Panc1 (cell line): ENCODE measurements at regions not wholly inside any gene's neighbourhood (a gene's known extent, or its start where the extent isn't known, plus 50 kb on each side); places are given as distances from the start of the nearest gene placed in this dataset.

ENCODE experiments used
- ATAC-seq: fragments of 200-7000 bp; cut with Tn5 transposase; 2 replicates; pipeline ENCODE4 v1.9.1; 2020; ENCODE audit warnings: mild to moderate bottlenecking, moderate library complexity
- BruUV-seq: library from RNA; stranded (reverse); fragments of 400-500 nt; replicated peaks from 2 replicates; lab custom pipeline; 2021; lab: Mats Ljungman, UMichigan
- CTCF ChIA-PET: fragments of 300-600 bp; sonication (Branson Sonifier 250); formaldehyde crosslinking; loops from one replicate; lab custom pipeline; 2022; ENCODE audit warnings: antibody characterized with exemption; lab: Charles Lee
- POLR2A ChIA-PET: fragments of 300-600 bp; sonication (Branson Sonifier 250); formaldehyde crosslinking; loops from one replicate; lab custom pipeline; 2022; ENCODE audit warnings: antibody characterized with exemption; lab: Charles Lee
- DNase-seq: peaks from one replicate; pipeline ENCODE4 v3.0.0-alpha.2; 2010; ENCODE audit warnings: low read depth, low spot score
- H3K27ac ChIP-seq: 2 replicates; pipeline ENCODE4 v1.5.1; 2011; ENCODE audit warnings: mild to moderate bottlenecking, low read length, inconsistent platforms
- H3K27me3 ChIP-seq: fragments of 200-500 bp; sonication (Bioruptor generic); 2 replicates; pipeline ENCODE4 v1.6.0; 2014; ENCODE audit warnings: low read length, inconsistent platforms; ENCODE audit not compliant: control insufficient read depth, insufficient read depth
- H3K36me3 ChIP-seq: fragments of 200-500 bp; sonication (Bioruptor generic); 2 replicates; pipeline ENCODE4 v1.5.1; 2014; ENCODE audit warnings: inconsistent platforms, mild to moderate bottlenecking, low read length, moderate library complexity; ENCODE audit not compliant: control insufficient read depth, insufficient read depth
- H3K4me1 ChIP-seq: 2 replicates; pipeline ENCODE4 v1.5.1; 2011; ENCODE audit warnings: inconsistent platforms, mild to moderate bottlenecking, low read length, moderate library complexity; ENCODE audit not compliant: control insufficient read depth, insufficient read depth
- H3K4me3 ChIP-seq, 2 experiments: 2 replicates each; pipeline ENCODE4 v1.5.1; 2011 to 2012; ENCODE audit warnings: low read depth in 2 of 2, low read length in 2 of 2, mild to moderate bottlenecking in 2 of 2, inconsistent platforms in 1 of 2, moderate library complexity in 1 of 2
- H3K9me3 ChIP-seq: fragments of 200-500 bp; sonication (Bioruptor generic); 2 replicates; pipeline ENCODE4 v1.5.1; 2014; ENCODE audit warnings: low read depth, mild to moderate bottlenecking, inconsistent platforms, low read length, moderate library complexity; ENCODE audit not compliant: control insufficient read depth, insufficient read depth
- POLR2AphosphoS5 ChIP-seq: IDR thresholded peaks from 2 replicates; pipeline ENCODE4 v1.6.1; 2012; ENCODE audit warnings: mild to moderate bottlenecking, low read depth, low read length, moderate library complexity
- SIN3A ChIP-seq: IDR thresholded peaks from 2 replicates; pipeline ENCODE4 v1.6.1; 2012; ENCODE audit warnings: low read depth, mild to moderate bottlenecking, low read length, moderate library complexity, borderline replicate concordance; ENCODE audit not compliant: insufficient read depth
- TCF7L2 ChIP-seq: IDR thresholded peaks from 2 replicates; pipeline ENCODE4 v1.6.1; 2011; ENCODE audit warnings: mild to moderate bottlenecking, low read depth, low read length, inconsistent platforms
- in situ Hi-C: cut with HindIII; loops from 2 replicates; pipeline ENCODE4 v1.10.0; 2016; ENCODE audit warnings: low sequenced_read_pairs, low pct_unique_long_range_greater_than_20kb
- intact Hi-C: fragments of 100-400 bp; cut with micrococcal nuclease; formaldehyde crosslinking; loops from one replicate; pipeline ENCODE4 v1.10.0; 2022; ENCODE audit not compliant: unreplicated experiment
- TF ChIP-seq, protein P1 (sequence below): fragments of 450-650 bp; IDR thresholded peaks from 2 replicates; pipeline ENCODE4 v1.5.1; 2017; ENCODE audit warnings: mild to moderate bottlenecking
- TF ChIP-seq, protein P2 (sequence below), 2 experiments: IDR thresholded peaks; 2 replicates each; pipeline ENCODE4 v1.6.1; 2011 to 2012; ENCODE audit warnings: low read depth in 2 of 2, control low read depth in 1 of 2, low read length in 1 of 2, mild to moderate bottlenecking in 1 of 2, moderate library complexity in 1 of 2; ENCODE audit not compliant: insufficient read depth in 1 of 2

DNA sequence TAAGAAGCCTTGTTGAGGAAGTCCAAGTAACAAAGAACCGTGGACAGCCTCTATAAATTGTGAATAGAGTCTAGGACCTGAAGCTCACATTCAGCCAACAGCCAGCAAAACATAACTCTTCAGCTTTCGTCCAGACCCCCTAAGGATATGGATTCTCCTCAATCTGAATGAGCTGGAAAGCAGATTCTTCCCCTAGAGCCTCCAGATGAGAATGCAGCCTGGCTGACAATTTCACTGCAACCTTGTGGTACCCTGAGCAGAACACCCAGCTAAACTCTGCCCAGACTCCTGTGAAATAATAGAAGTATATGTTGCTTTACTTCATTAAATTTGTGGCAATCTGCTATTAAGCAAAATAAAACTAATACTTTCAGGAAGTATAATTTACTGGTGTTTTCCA is 483.5 kb upstream of the SLC8A1 start:
- no peaks in the 10 kb centered on the region for H3K27me3 ChIP-seq
- no peaks in the 10 kb centered on the region for H3K9me3 ChIP-seq
- no peak for DNase-seq
- no TSS peak for BruUV-seq
- in situ Hi-C loops (no loop called here), intact Hi-C loops (no loop called here)
- CTCF ChIA-PET = no interaction called here
- ATAC-seq = no peak
- POLR2A ChIA-PET = no interaction called here
- no peaks in the 10 kb centered on the region for H3K36me3 ChIP-seq
- no peak overlapping the region for H3K27ac ChIP-seq
- no peak for TF ChIP-seq SIN3A
- TF ChIP-seq, protein P1, sequence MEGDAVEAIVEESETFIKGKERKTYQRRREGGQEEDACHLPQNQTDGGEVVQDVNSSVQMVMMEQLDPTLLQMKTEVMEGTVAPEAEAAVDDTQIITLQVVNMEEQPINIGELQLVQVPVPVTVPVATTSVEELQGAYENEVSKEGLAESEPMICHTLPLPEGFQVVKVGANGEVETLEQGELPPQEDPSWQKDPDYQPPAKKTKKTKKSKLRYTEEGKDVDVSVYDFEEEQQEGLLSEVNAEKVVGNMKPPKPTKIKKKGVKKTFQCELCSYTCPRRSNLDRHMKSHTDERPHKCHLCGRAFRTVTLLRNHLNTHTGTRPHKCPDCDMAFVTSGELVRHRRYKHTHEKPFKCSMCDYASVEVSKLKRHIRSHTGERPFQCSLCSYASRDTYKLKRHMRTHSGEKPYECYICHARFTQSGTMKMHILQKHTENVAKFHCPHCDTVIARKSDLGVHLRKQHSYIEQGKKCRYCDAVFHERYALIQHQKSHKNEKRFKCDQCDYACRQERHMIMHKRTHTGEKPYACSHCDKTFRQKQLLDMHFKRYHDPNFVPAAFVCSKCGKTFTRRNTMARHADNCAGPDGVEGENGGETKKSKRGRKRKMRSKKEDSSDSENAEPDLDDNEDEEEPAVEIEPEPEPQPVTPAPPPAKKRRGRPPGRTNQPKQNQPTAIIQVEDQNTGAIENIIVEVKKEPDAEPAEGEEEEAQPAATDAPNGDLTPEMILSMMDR = no peak
- no peak for TF ChIP-seq TCF7L2
- TF ChIP-seq, protein P2, sequence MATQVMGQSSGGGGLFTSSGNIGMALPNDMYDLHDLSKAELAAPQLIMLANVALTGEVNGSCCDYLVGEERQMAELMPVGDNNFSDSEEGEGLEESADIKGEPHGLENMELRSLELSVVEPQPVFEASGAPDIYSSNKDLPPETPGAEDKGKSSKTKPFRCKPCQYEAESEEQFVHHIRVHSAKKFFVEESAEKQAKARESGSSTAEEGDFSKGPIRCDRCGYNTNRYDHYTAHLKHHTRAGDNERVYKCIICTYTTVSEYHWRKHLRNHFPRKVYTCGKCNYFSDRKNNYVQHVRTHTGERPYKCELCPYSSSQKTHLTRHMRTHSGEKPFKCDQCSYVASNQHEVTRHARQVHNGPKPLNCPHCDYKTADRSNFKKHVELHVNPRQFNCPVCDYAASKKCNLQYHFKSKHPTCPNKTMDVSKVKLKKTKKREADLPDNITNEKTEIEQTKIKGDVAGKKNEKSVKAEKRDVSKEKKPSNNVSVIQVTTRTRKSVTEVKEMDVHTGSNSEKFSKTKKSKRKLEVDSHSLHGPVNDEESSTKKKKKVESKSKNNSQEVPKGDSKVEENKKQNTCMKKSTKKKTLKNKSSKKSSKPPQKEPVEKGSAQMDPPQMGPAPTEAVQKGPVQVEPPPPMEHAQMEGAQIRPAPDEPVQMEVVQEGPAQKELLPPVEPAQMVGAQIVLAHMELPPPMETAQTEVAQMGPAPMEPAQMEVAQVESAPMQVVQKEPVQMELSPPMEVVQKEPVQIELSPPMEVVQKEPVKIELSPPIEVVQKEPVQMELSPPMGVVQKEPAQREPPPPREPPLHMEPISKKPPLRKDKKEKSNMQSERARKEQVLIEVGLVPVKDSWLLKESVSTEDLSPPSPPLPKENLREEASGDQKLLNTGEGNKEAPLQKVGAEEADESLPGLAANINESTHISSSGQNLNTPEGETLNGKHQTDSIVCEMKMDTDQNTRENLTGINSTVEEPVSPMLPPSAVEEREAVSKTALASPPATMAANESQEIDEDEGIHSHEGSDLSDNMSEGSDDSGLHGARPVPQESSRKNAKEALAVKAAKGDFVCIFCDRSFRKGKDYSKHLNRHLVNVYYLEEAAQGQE (IDR thresholded peaks at IDR 0.05; ENCODE audit: insufficient read depth in 1 of 2, low read depth in 2 of 2, low read length in 1 of 2) = no peak
- no peak for TF ChIP-seq POLR2AphosphoS5
- H3K4me3 ChIP-seq = no peak overlapping the region
- no peaks in the 10 kb centered on the region for H3K4me1 ChIP-seq

DNA sequence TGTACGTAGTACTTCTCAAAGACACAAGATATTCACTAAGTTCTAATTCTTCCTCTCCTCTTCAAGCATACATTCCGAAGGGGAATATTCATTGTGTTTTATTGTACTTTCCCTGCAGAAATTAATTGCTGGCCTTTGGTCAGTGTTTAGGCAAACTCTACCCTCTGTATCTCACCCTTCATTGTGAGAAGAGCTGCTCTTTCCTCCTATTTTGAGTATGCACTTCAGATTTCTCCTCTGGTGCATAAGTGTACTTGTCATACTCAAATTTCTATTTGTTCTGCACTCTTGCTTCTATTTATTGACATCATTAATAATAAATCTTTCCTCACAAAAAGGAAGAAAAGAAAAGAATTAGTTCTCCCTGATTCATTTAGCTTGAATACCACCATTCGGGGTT is 485.4 kb upstream of the SLC8A1 start:
- TF ChIP-seq POLR2AphosphoS5 (no peak), TCF7L2 (no peak), SIN3A (no peak)
- TF ChIP-seq, protein P2 (IDR thresholded peaks at IDR 0.05; ENCODE audit: insufficient read depth in 1 of 2, low read depth in 2 of 2, low read length in 1 of 2) = no peak
- TF ChIP-seq, protein P1 = no peak
- Histone ChIP-seq H3K36me3 (no peaks in the 10 kb centered on the region), H3K4me3 (no peak overlapping the region), H3K27me3 (no peaks in the 10 kb centered on the region), H3K27ac (no peak overlapping the region), H3K4me1 (no peaks in the 10 kb centered on the region), H3K9me3 (no peaks in the 10 kb centered on the region; the same call in 1 of the 2 replicates)
- no TSS peak for BruUV-seq
- ChIA-PET POLR2A (no interaction called here), CTCF (no interaction called here)
- in situ Hi-C loops = no loop called here
- intact Hi-C loops = no loop called here
- DNase-seq (no peak), ATAC-seq (no peak)
